Stimulated activated CD8-positive, alpha-beta memory T cell treated with anti-CD3 and anti-CD28 coated beads, Interleukin-4, amount 100 ng/mL, for 24 hours (primary cell): ENCODE measurements at regions not wholly inside any gene's neighbourhood (a gene's known extent, or its start where the extent isn't known, plus 50 kb on each side); places are given as distances from the start of the nearest gene placed in this dataset.
"Not testable (repeated sequence)": the region's sequence is repeated elsewhere in the genome, so short reads cannot be mapped to it uniquely, and the experiment has no call there.

Source experiments
- DNase-seq: peaks from one replicate; pipeline ENCODE4 v3.0.0-alpha.2; 2020; ENCODE audit warnings: low read depth

DNA sequence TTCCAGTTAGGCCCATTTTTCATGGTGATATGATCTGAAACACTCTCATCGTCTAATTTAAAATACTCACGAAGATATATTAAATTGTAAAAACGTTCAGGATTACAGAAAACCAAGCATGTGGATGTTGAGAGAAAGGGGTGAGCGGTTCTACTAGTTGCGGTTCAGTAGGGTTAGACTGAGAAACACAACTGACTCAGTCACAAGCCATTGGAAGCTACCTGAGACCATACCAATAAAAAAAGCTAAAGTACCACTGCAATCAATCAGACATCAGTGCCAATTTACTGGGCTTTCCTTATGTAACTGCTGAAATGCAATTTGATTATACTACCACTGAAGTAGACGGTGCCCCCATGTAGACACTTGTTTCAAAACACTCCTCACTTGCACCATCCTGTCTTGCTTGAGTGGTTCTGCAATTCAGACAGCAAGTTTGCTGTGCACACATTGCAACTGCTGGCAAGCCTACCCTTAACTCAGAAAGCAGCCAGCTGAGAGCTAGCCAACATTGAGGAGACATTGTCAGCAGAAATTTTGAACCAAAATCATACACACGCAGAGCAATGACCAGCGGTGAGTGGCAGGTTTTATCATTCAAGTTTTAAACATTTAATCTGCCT lies 368.7 kb upstream of the ARHGEF26 start:
- no peak for DNase-seq

DNA sequence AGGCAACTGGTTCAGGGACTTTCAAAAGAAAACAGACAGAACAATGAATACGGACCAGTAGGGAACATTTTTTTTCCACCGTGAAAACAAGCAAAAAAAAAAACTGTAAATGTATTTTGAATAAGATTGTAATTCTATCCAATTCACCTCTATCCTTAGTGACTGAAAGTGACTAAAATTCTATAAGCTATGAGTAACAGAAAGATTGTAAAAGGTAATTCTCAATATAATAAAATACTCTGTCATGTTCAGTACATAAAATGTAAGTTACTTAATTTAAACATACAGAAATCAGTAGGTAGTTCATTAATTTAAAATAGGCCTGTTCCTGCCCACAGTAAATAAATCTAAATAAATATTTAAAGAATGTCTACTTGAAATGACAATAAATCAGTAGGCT lies 368.2 kb upstream of the ARHGEF26 start:
- DNase-seq: no peak

GRCh38 chr3:153756816-153757215 lies 364.4 kb upstream of the ARHGEF26 start:
- DNase-seq: no peak

GRCh38 chr3:153757839-153758238 lies 363.4 kb upstream of the ARHGEF26 start:
- DNase-seq: no peak

DNA sequence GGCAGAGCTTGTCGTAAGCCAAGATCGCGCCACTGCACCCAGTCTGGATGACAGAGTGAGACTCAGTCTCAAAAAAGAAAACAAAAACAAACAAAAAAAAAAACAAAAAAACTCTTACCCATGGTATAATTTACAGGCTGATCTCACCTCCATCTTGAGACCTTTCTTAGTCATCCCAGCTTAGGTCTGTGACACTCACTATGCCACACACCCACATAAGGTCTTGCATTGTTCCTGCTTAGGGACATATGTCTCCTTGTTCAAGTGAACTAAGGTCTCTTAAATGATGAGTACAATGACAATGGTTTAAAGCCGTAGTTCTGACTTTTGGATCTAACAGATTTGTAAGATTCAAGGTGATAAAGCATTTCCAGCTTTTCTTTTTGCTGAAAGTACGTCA lies 360.2 kb upstream of the ARHGEF26 start:
- no peak for DNase-seq

DNA sequence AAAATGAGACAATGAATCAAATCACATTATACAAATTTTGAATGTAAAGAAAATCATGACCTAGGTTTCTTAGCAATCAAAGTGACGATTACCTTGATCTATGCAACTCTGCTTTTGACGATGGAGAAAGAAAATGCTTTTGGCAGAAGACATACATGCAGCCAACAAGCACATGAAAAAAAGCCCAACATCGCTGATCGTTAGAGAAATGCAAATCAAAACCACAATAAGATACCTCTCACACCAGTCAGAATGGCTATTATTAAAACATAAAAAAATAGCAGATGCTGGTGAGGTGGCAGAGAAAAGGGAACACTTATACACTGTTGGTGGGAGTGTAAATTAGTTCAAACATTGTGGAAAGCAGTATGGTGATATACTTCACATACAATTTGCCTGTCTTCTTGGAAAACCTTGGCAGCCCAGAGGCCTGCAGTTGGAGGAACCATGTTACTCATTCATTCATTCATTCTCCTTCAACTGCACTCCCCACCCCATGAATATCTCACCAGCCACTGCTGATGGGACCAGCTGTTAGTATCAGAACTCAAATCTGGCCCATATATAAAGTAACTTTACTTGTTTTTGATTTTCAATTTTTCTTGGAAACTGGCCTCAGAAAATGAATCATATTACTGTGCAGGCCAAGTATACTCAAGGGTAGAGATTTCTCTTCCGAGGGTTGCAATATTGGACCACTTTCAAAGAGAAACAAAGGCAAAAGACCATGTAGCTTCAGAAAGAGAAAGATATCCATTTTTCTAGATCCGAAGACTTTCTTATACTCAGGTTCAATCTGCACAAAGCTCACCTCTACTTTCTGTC lies 358.6 kb upstream of the ARHGEF26 start:
- no peak for DNase-seq

GRCh38 chr3:153767601-153768560 lies 353.3 kb upstream of the ARHGEF26 start:
- DNase-seq: no peak

- no peak for DNase-seq
These were observed 352.4 kb upstream of the ARHGEF26 start for GRCh38 chr3:153768561-153769469.

DNA sequence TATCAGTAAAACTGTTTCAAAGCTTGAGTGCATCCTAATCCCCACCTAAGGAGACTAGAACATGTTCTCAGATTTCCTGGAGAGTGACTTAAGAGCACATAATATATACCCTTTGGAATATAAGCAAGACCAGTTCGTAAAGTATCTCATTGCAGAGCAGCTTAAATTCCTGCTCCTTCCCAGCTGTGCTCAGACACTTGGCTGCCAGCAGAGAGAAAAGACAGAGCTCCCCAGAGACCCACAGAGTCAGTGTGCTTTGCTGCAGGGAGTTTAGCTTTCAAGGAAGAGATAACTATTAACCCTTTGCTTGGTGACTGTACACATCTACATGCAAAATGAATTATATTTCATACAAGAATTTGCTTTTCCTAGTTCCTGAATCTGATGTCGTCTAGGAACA lies 338.1 kb upstream of the ARHGEF26 start:
- DNase-seq: no peak

GRCh38 chr3:153783741-153784480 lies 337.3 kb upstream of the ARHGEF26 start:
- no peak for DNase-seq

DNA sequence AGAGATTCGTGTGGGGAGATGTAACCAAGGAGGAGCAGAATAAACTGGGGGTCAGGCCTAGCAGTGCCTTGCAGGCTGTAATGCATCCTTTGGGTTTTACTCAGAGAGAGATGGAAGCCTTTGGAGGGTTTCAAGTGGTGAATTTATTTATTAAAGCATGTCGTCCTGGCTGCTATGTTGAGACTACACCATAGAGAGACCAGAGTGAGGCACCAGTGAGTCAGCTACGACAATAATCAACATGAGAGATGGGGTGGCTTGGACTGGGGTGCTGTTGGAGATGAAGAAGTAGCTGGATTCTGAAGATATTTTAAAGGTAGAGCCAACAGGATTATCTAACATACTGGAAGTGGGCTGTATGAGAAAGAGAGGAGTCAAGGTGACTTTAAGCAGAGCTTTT lies 335.3 kb upstream of the ARHGEF26 start:
- no peak for DNase-seq

DNA sequence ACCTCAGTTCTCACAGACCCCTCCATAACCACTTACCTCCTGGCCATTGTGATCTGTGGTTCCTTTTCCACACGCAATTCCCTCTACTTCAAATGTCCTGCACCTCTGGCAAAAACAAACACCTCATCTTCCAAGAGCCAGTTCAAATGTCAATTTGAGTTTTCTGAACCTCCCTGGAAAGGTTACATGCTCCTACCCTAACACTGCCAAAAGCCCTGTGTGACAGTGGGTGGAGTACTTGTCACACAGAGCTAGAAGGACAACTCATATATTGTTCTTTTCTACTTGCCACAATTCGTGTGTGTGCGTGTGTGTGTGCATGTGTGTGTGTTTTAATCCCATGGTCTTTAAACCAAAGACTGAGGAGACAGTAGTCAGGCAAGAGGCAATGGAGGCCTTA lies 331.8 kb upstream of the ARHGEF26 start:
- DNase-seq: no peak

- DNase-seq: not testable (repeated sequence)
These were observed 324.1 kb upstream of the ARHGEF26 start for GRCh38 chr3:153797056-153797455.

DNA sequence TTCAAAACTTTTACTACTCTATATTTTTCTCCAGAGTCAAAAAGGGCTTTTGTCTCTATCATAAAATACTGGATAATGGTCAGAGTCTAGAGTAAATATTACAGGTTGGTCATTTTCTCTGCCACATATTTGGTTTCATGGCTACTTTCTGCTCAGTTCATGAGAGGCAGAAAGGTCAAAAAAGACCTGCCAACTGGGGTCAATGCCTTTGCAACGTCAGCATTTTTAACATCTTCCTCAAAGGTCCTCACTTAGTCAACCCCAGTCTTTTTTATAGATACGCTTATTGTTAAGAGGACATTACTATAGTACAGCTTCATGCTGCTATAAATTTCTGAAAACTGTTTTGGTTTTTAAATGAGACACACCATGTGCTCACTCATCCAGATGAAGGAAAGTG lies 312.1 kb upstream of the ARHGEF26 start:
- no peak for DNase-seq

GRCh38 chr3:153818338-153818737 lies 302.9 kb upstream of the ARHGEF26 start:
- DNase-seq: no peak

- no peak for DNase-seq
These were observed 301.2 kb upstream of the ARHGEF26 start for GRCh38 chr3:153820035-153820434.

DNA sequence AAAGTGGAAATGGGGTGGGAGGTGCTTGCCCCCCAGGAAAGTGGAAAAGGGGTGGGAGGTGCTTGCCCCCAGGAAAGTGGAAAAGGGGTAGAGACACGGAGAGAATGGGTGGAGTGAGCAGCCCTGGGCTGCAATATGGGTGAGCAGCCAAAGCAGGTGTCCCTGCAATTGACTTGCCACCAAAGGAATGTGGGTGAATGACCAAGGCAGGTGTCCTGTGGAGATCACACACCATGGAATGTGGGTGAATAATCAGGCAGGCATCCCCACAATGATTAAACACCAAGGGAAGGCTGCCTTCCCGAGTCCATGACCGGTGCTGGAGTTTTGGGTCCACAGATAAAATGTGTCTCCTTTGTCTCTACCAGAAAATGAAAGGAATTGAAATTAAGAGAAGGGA lies 292.8 kb upstream of the ARHGEF26 start:
- not testable (repeated sequence) for DNase-seq

DNA sequence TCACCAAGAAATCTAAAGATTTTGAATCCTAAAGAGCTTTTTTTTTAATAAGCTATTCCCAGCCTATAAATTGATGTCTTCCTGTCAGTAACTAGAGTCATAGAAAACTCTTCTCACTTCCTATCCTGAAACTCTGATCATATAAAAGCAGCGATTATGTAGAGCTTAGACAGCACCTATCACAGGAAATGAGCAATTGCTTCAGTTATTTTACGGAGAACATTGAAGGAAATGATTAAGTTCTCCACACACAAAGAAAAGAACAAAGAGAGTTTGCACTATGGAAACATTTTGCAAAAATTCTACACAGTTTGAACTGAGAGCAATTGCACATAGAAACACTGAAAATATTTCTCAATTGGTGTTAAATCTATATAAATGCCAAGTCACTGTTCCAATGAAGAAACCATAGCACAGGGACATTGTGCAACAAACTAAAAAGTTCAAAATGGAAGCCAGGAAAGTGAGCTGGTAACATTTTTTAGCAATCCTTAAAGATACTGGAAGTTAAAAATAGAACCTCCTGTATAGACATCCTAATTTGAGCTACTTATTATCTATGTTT lies 291.5 kb upstream of the ARHGEF26 start:
- DNase-seq: no peak

DNA sequence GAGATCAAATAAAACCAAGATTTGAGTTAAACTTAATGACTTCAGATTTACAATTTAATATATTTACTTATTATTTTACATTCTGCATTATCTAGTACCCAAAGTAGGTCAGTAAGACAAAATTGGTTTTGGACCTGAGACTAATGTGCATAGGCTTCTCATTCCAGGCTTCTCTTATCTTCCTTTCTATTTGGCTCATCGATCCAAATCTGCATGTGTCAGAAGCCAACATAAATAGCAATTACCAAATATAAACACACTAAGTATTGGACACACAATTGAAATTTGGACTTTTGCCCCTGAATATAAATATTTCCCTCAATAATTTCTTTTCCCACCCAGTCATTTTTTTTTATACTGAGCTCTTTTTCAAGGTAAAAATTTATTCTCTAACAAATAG lies 290.6 kb upstream of the ARHGEF26 start:
- no peak for DNase-seq

DNA sequence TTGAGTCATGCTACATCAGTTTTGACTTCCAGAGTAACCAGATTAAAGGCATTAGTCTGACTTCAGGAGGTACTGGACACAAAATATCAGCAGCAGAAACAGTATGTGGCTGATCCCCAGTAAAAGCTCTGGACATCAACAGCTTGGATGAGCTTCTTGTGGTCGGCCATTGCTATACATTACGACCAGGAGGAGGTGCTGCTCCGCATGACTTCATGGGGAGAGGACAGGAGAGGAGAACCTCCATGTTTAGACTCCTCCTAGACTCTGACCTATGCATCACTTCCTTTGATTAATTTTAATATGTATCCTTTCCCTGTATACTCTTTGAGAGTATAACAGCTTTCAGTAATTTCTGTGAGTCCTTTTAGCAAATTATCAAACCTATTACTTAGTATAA lies 285.6 kb upstream of the ARHGEF26 start:
- DNase-seq: no peak
